H1 (cell line): ENCODE measurements at regions not wholly inside any gene's neighbourhood (a gene's known extent, or its start where the extent isn't known, plus 50 kb on each side); places are given as distances from the start of the nearest gene placed in this dataset.

Experiments
- CTCF ChIA-PET: fragments of 300-600 bp; sonication (Branson Sonifier 250); formaldehyde crosslinking; loops from one replicate; lab custom pipeline; 2021; ENCODE audit not compliant: partially characterized antibody; lab: Charles Lee
- POLR2A ChIA-PET: fragments of 300-600 bp; sonication (Branson Sonifier 250); formaldehyde crosslinking; loops from one replicate; lab custom pipeline; 2021; ENCODE audit warnings: inconsistent platforms; ENCODE audit not compliant: partially characterized antibody; lab: Charles Lee
- DNase-seq, 2 experiments: peaks; one replicate each; pipeline versions ENCODE4 v3.0.0 to v3.0.0-alpha.2; 2010 to 2022; ENCODE audit warnings: low spot score in 2 of 2, low read depth in 1 of 2, mixed read lengths in 1 of 2
- FAIRE-seq: peaks from 2 replicates; lab custom pipeline; 2011; peaks lifted over from hg19 to GRCh38; lab: Jason Lieb, UNC
- H2AFZ ChIP-seq: 2 replicates; pipeline ENCODE4 v1.8.1; 2012; ENCODE audit warnings: low read length, inconsistent platforms
- H2AK5ac ChIP-seq: 2 replicates; pipeline ENCODE4 v1.6.1; 2013; ENCODE audit warnings: low read depth, low read length
- H2BK120ac ChIP-seq: replicated peaks from 2 replicates; pipeline ENCODE3; 2013; ENCODE audit warnings: low read depth, low read length, inconsistent platforms
- H2BK12ac ChIP-seq: 2 replicates; pipeline ENCODE4 v1.6.1; 2013; ENCODE audit warnings: low read depth, low read length
- H2BK15ac ChIP-seq: 2 replicates; pipeline ENCODE4 v1.6.1; 2013; ENCODE audit warnings: low read length
- H2BK20ac ChIP-seq: 2 replicates; pipeline ENCODE4 v1.6.1; 2013; ENCODE audit warnings: low read length
- H2BK5ac ChIP-seq: 2 replicates; pipeline ENCODE4 v1.6.1; 2013; ENCODE audit warnings: low read depth, low read length
- H3K14ac ChIP-seq: 2 replicates; pipeline ENCODE4 v1.6.1; 2013; ENCODE audit warnings: inconsistent platforms; ENCODE audit not compliant: insufficient read length
- H3K18ac ChIP-seq: 2 replicates; pipeline ENCODE4 v1.6.1; 2013; ENCODE audit warnings: low read length; ENCODE audit errors: extremely low read depth
- H3K23ac ChIP-seq: 2 replicates; pipeline ENCODE4 v1.6.1; 2013; ENCODE audit warnings: inconsistent platforms; ENCODE audit not compliant: insufficient read length
- H3K23me2 ChIP-seq: 2 replicates; pipeline ENCODE4 v1.6.1; 2013; ENCODE audit warnings: low read depth, low read length
- H3K27ac ChIP-seq: 2 replicates; pipeline ENCODE4 v1.6.1; 2011; ENCODE audit warnings: low read depth, low read length, inconsistent platforms
- H3K27me3 ChIP-seq, 4 experiments: replicated peaks in 1 of 4; 1 replicate in 1 of 4; 2 replicates in 3 of 4; pipeline versions ENCODE4 v1.6.1 to v1.8.1; 2011 to 2013; ENCODE audit warnings: low read length in 3 of 4, mild to moderate bottlenecking in 3 of 4, inconsistent platforms in 2 of 4, mixed read lengths in 2 of 4, moderate library complexity in 1 of 4; ENCODE audit not compliant: control insufficient read depth in 3 of 4, insufficient read depth in 3 of 4; ENCODE audit errors: extremely low read depth in 1 of 4
- H3K36me3 ChIP-seq, 4 experiments: 2 replicates each; pipeline versions ENCODE4 v1.6.1 to v1.8.1; 2011 to 2013; ENCODE audit warnings: mild to moderate bottlenecking in 4 of 4, low read length in 3 of 4, moderate library complexity in 2 of 4, control low read depth in 1 of 4, inconsistent platforms in 1 of 4; ENCODE audit not compliant: insufficient read depth in 4 of 4, control insufficient read depth in 2 of 4
- H3K4ac ChIP-seq: replicated peaks from 2 replicates; pipeline ENCODE3; 2013; ENCODE audit warnings: low read length, low read depth, mixed read lengths, inconsistent platforms; ENCODE audit not compliant: insufficient read length
- H3K4me1 ChIP-seq, 4 experiments: replicated peaks in 1 of 4; 1 replicate in 1 of 4; 2 replicates in 3 of 4; pipeline versions ENCODE4 v1.6.1 to v1.8.1; 2011 to 2013; ENCODE audit warnings: low read length in 3 of 4, inconsistent platforms in 2 of 4, mixed read lengths in 1 of 4; ENCODE audit not compliant: insufficient read depth in 4 of 4, control insufficient read depth in 3 of 4
- H3K4me2 ChIP-seq, 2 experiments: 2 replicates each; pipeline versions ENCODE4 v1.6.1 to v1.8.1; 2011 to 2013; ENCODE audit warnings: low read depth in 2 of 2, low read length in 2 of 2, control low read depth in 1 of 2, inconsistent platforms in 1 of 2, mild to moderate bottlenecking in 1 of 2; ENCODE audit not compliant: insufficient read depth in 1 of 2
- H3K4me3 ChIP-seq, 4 experiments: fragments of 200-600, 300-600 bp in 1 of 4; sonication (generic), shearing (Covaris generic), sonication (Bioruptor Twin) in 1 of 4; 2 replicates each; pipeline versions ENCODE4 v1.5.1 to v1.8.1; 2011 to 2016; ENCODE audit warnings: low read length in 4 of 4, low read depth in 3 of 4, control low read depth in 2 of 4, inconsistent platforms in 2 of 4, mild to moderate bottlenecking in 2 of 4, mixed read lengths in 1 of 4, moderate library complexity in 1 of 4; ENCODE audit not compliant: insufficient read depth in 2 of 4; ENCODE audit errors: extremely low read depth in 1 of 4
- H3K56ac ChIP-seq: replicated peaks from 2 replicates; pipeline ENCODE3; 2013; ENCODE audit warnings: low read depth, mild to moderate bottlenecking, mixed read lengths, low read length, inconsistent platforms; ENCODE audit not compliant: insufficient read length
- H3K79me1 ChIP-seq: 2 replicates; pipeline ENCODE4 v1.6.1; 2013; ENCODE audit warnings: low read depth, low read length, control low read depth
- H3K79me2 ChIP-seq, 2 experiments: 2 replicates each; pipeline versions ENCODE4 v1.6.1 to v1.8.1; 2012 to 2013; ENCODE audit warnings: low read length in 2 of 2, mild to moderate bottlenecking in 2 of 2, inconsistent platforms in 1 of 2; ENCODE audit not compliant: insufficient read depth in 2 of 2, control insufficient read depth in 1 of 2
- H3K9ac ChIP-seq, 4 experiments: replicated peaks in 1 of 4; 1 replicate in 1 of 4; 2 replicates in 3 of 4; pipeline versions ENCODE4 v1.6.1 to v1.8.1; 2011 to 2013; ENCODE audit warnings: low read depth in 3 of 4, low read length in 3 of 4, control low read depth in 2 of 4, mild to moderate bottlenecking in 2 of 4, moderate library complexity in 2 of 4, inconsistent platforms in 1 of 4; ENCODE audit errors: extremely low read depth in 1 of 4
- H3K9me3 ChIP-seq, 2 experiments: 2 replicates each; pipeline versions ENCODE4 v1.6.1 to v1.8.1; 2012 to 2013; ENCODE audit warnings: mild to moderate bottlenecking in 2 of 2, moderate library complexity in 2 of 2, control low read depth in 1 of 2, inconsistent platforms in 1 of 2, low read depth in 1 of 2, low read length in 1 of 2, mixed read lengths in 1 of 2; ENCODE audit not compliant: insufficient read depth in 2 of 2
- H4K20me1 ChIP-seq, 2 experiments: replicated peaks in 1 of 2; 2 replicates each; pipeline versions ENCODE3 to v1.8.1; 2011 to 2013; ENCODE audit warnings: inconsistent platforms in 2 of 2, low read length in 2 of 2, mild to moderate bottlenecking in 1 of 2; ENCODE audit not compliant: insufficient read depth in 2 of 2, control insufficient read depth in 1 of 2
- H4K5ac ChIP-seq: 2 replicates; pipeline ENCODE4 v1.6.1; 2013; ENCODE audit warnings: low read length, low read depth, mixed read lengths, inconsistent platforms; ENCODE audit not compliant: insufficient read length
- H4K8ac ChIP-seq: 2 replicates; pipeline ENCODE4 v1.8.0; 2013; ENCODE audit warnings: mild to moderate bottlenecking, moderate library complexity, low read length, inconsistent platforms; ENCODE audit not compliant: insufficient read depth; ENCODE audit errors: extremely low read depth
- H4K91ac ChIP-seq: replicated peaks from 2 replicates; pipeline ENCODE3; 2013; ENCODE audit warnings: low read length, mixed read lengths, inconsistent platforms; ENCODE audit not compliant: insufficient read length
- CBX8 ChIP-seq: fragments of 300-800, 300-1000 bp; sonication (generic); IDR thresholded peaks from 2 replicates; pipeline ENCODE4 v1.7.1; 2016; ENCODE audit warnings: low read depth, low read length, borderline replicate concordance
- CHD1 ChIP-seq: IDR thresholded peaks from 2 replicates; pipeline ENCODE4 v1.6.1; 2012; ENCODE audit warnings: low read depth, low read length, improper control_type of control experiment
- GTF2F1 ChIP-seq: IDR thresholded peaks from 2 replicates; pipeline ENCODE4 v1.6.1; 2012; ENCODE audit warnings: low read depth, low read length, improper control_type of control experiment, borderline replicate concordance
- KDM1A ChIP-seq: fragments of 200-600, 300-600 bp; sonication (generic); IDR thresholded peaks from 2 replicates; pipeline ENCODE4 v1.7.1; 2016; ENCODE audit warnings: mild to moderate bottlenecking, low read length, borderline replicate concordance
- KDM4A ChIP-seq: IDR thresholded peaks from one replicate; pipeline ENCODE4 v1.7.1; 2012; ENCODE audit warnings: low read depth, mild to moderate bottlenecking, moderate library complexity, low read length, inconsistent platforms; ENCODE audit not compliant: severe bottlenecking
- KDM5A ChIP-seq: fragments of 200-600 bp; IDR thresholded peaks from 2 replicates; pipeline ENCODE4 v1.7.1; 2012; ENCODE audit warnings: mild to moderate bottlenecking, low read length, inconsistent platforms, mixed read lengths
- MAFK ChIP-seq: IDR thresholded peaks from 2 replicates; pipeline ENCODE4 v1.6.1; 2012; ENCODE audit warnings: low read depth, mild to moderate bottlenecking, improper control_type of control experiment, low read length
- NANOG ChIP-seq: IDR thresholded peaks from 2 replicates; pipeline ENCODE4 v1.6.1; 2011; ENCODE audit warnings: low read length, low read depth, mild to moderate bottlenecking, inconsistent platforms; ENCODE audit not compliant: insufficient read depth, poor library complexity, severe bottlenecking
- NRF1 ChIP-seq: IDR thresholded peaks from 2 replicates; pipeline ENCODE4 v1.6.1; 2011; ENCODE audit warnings: mild to moderate bottlenecking, low read depth, low read length, improper control_type of control experiment
- RFX5 ChIP-seq: IDR thresholded peaks from 2 replicates; pipeline ENCODE4 v1.6.1; 2011; ENCODE audit warnings: low read depth, low read length, improper control_type of control experiment, borderline replicate concordance
- SUZ12 ChIP-seq: fragments of 200-600 bp; sonication (generic); IDR thresholded peaks from 2 replicates; pipeline ENCODE4 v1.6.1; 2012; ENCODE audit warnings: mild to moderate bottlenecking, inconsistent platforms, low read length, moderate library complexity, mixed read lengths
- TCF12 ChIP-seq: IDR thresholded peaks from 2 replicates; pipeline ENCODE4 v1.6.1; 2011; ENCODE audit warnings: low read depth, mild to moderate bottlenecking, low read length
- TEAD4 ChIP-seq: IDR thresholded peaks from 2 replicates; pipeline ENCODE4 v1.6.1; 2012; ENCODE audit warnings: low read depth, low read length, inconsistent platforms, mixed read lengths
- YY1 ChIP-seq: IDR thresholded peaks from 2 replicates; pipeline ENCODE4 v1.6.1; 2011; ENCODE audit warnings: low read depth, mild to moderate bottlenecking, low read length
- ZNF274 ChIP-seq: IDR thresholded peaks from 2 replicates; pipeline ENCODE4 v1.7.0; 2012; ENCODE audit warnings: low read length, borderline replicate concordance; ENCODE audit errors: extremely low read depth
- WGBS, 2 experiments: shearing (Covaris generic) in 1 of 2; methylation state at CpG; one replicate each; pipeline versions ENCODE4 v1.1.6 to v1.1.7; 2013 to 2015; ENCODE audit warnings: low lambda C conversion rate in 2 of 2, mixed read lengths in 2 of 2, inconsistent platforms in 1 of 2, low coverage in 1 of 2, missing lambda C conversion rate in 1 of 2; ENCODE audit not compliant: insufficient replicate concordance in 2 of 2, insufficient coverage in 1 of 2, insufficient read length in 1 of 2; ENCODE audit errors: extremely low coverage in 1 of 2, missing lambda C conversion rate in 1 of 2; 5-methylcytosine and 5-hydroxymethylcytosine counted together

DNA sequence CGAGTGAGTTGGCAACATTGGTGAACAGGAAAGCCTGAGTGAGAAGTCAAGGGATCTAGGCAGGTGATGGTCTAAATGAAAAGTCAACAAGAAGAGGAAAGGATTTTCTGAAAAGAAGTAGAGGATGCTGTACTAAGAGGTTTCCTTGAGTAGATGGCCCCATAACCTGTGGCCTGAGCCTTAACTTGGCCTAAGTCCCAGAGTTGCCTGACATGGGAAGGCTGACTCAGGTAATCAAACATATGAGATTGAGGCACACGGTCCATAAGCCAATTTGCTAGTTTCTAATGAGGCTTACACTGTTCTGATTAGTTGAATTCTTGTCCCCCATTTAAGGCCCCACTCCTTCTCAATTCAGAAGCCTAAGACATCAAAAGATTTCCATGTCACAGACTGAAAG lies 262.5 kb upstream of the LMCD1 start:
- CTCF ChIA-PET: interaction anchor here (0.7 to 6.0 kb wide), 40 partner anchors 9 to 625 kb away, joined by 3 to 99 read pairs (median 5); no protein-coding TSS in a partner anchor
- no peak for FAIRE-seq
- no peak for TF ChIP-seq CHD1
- TF ChIP-seq ZNF274: no peak
- no peak for TF ChIP-seq MAFK
- TF ChIP-seq CBX8: no peak
- no peak for TF ChIP-seq NANOG
- no peak for TF ChIP-seq KDM5A
- no peak for TF ChIP-seq SUZ12
- TF ChIP-seq NRF1: no peak
- TF ChIP-seq KDM4A: no peak
- no peak for TF ChIP-seq YY1
- TF ChIP-seq TCF12: no peak
- TF ChIP-seq RFX5: no peak
- TF ChIP-seq GTF2F1: no peak
- no peak for TF ChIP-seq TEAD4
- TF ChIP-seq KDM1A: no peak

More for the DNA sequence above, 262.5 kb upstream of the LMCD1 start:
- H3K14ac ChIP-seq: no peak overlapping the region
- DNase-seq: no peak
- H2BK20ac ChIP-seq: no peak overlapping the region
- H2AFZ ChIP-seq: no peak overlapping the region
- POLR2A ChIA-PET: no interaction called here
- no peaks in the 10 kb centered on the region for H4K20me1 ChIP-seq
- no peaks in the 10 kb centered on the region for H3K79me1 ChIP-seq
- H4K91ac ChIP-seq: no peak overlapping the region
- peak overlapping the region; percentile 46 for H3K4ac ChIP-seq
- H2BK12ac ChIP-seq: no peak overlapping the region
- WGBS, 2 experiments: 88% methylated on average over 2 of the region's 2 CpGs; no CpG with 5 or more reads in 1 of the 2 experiments
- no peak overlapping the region for H3K9ac ChIP-seq
- H3K4me2 ChIP-seq: no peak overlapping the region
- no peaks in the 10 kb centered on the region for H3K9me3 ChIP-seq
- H3K27me3 ChIP-seq: no peaks in the 10 kb centered on the region
- no peak overlapping the region for H3K4me3 ChIP-seq
- H3K27ac ChIP-seq: no peak overlapping the region
- H3K79me2 ChIP-seq: no peaks in the 10 kb centered on the region
- H4K5ac ChIP-seq: no peak overlapping the region
- no peak overlapping the region for H4K8ac ChIP-seq
- H3K23me2 ChIP-seq: no peaks in the 10 kb centered on the region
- 0 out of 2 replicates have a peak overlapping the region, but pooled peaks have one; percentile 46 for H2AK5ac ChIP-seq
- H3K4me1 ChIP-seq: no peaks in the 10 kb centered on the region; a peak in 1 of 7 replicates
- 0 out of 2 replicates have a peak overlapping the region, but pooled peaks have one; percentile 9 for H3K18ac ChIP-seq
- no peak overlapping the region for H3K56ac ChIP-seq
- no peak overlapping the region for H2BK5ac ChIP-seq
- H2BK120ac ChIP-seq: no peak overlapping the region
- H2BK15ac ChIP-seq: no peak overlapping the region
- H3K36me3 ChIP-seq: no peaks in the 10 kb centered on the region
- H3K23ac ChIP-seq: no peak overlapping the region
